H9 (cell line): ENCODE measurements at regions not wholly inside any gene's neighbourhood (a gene's known extent, or its start where the extent isn't known, plus 50 kb on each side); places are given as distances from the start of the nearest gene placed in this dataset.

Source experiments
- DNase-seq: peaks from one replicate; pipeline ENCODE4 v3.0.0-alpha.2; 2017
- H2AFZ ChIP-seq: one replicate; pipeline ENCODE4 v1.6.1; 2013; ENCODE audit warnings: mild to moderate bottlenecking, low read length, control low read depth, moderate library complexity
- H2AK5ac ChIP-seq: 2 replicates; pipeline ENCODE4 v1.6.1; 2013; ENCODE audit warnings: low read length, control low read depth, mixed read lengths; ENCODE audit not compliant: insufficient read length
- H2BK120ac ChIP-seq: one replicate; pipeline ENCODE4 v1.6.1; 2013; ENCODE audit warnings: low read depth, mild to moderate bottlenecking, low read length, control low read depth, inconsistent platforms; ENCODE audit not compliant: poor library complexity, severe bottlenecking
- H2BK12ac ChIP-seq: 2 replicates; pipeline ENCODE4 v1.6.1; 2013; ENCODE audit warnings: low read length, control low read depth, mixed read lengths, low read depth; ENCODE audit not compliant: insufficient read length
- H2BK15ac ChIP-seq: 2 replicates; pipeline ENCODE4 v1.6.1; 2013; ENCODE audit warnings: low read depth, low read length, control low read depth
- H2BK20ac ChIP-seq: one replicate; pipeline ENCODE4 v1.6.1; 2013; ENCODE audit warnings: low read depth, mild to moderate bottlenecking, low read length, control low read depth, inconsistent platforms; ENCODE audit not compliant: poor library complexity, severe bottlenecking
- H2BK5ac ChIP-seq: 2 replicates; pipeline ENCODE4 v1.6.1; 2013; ENCODE audit warnings: low read length, control low read depth, mixed read lengths; ENCODE audit not compliant: insufficient read length
- H3K14ac ChIP-seq: 2 replicates; pipeline ENCODE4 v1.6.1; 2013; ENCODE audit warnings: low read length, control low read depth; ENCODE audit not compliant: insufficient read depth
- H3K18ac ChIP-seq: 2 replicates; pipeline ENCODE4 v1.6.1; 2013; ENCODE audit warnings: low read depth, mild to moderate bottlenecking, mixed read lengths, low read length, control low read depth; ENCODE audit not compliant: insufficient read length
- H3K23ac ChIP-seq: 2 replicates; pipeline ENCODE4 v1.6.1; 2013; ENCODE audit warnings: low read length, control low read depth, mixed read lengths, low read depth; ENCODE audit not compliant: insufficient read length
- H3K23me2 ChIP-seq: 2 replicates; pipeline ENCODE4 v1.6.1; 2013; ENCODE audit warnings: low read depth, mild to moderate bottlenecking, mixed read lengths, low read length, control low read depth; ENCODE audit not compliant: insufficient read length, poor library complexity, severe bottlenecking
- H3K27ac ChIP-seq: 2 replicates; pipeline ENCODE4 v1.5.1; 2013; ENCODE audit warnings: low read length, control low read depth, mixed read lengths, low read depth; ENCODE audit not compliant: insufficient read length
- H3K27me3 ChIP-seq: 2 replicates; pipeline ENCODE4 v1.6.1; 2013; ENCODE audit warnings: low read length, control low read depth, inconsistent platforms; ENCODE audit not compliant: insufficient read depth
- H3K4ac ChIP-seq: 2 replicates; pipeline ENCODE4 v1.6.1; 2013; ENCODE audit warnings: low read depth, mild to moderate bottlenecking, control low read depth, inconsistent platforms, low read length, moderate library complexity
- H3K4me1 ChIP-seq: 2 replicates; pipeline ENCODE4 v1.6.1; 2013; ENCODE audit warnings: low read length, control low read depth, inconsistent platforms; ENCODE audit not compliant: insufficient read depth
- H3K4me2 ChIP-seq: 2 replicates; pipeline ENCODE4 v1.6.1; 2013; ENCODE audit warnings: low read length, control low read depth, mixed read lengths; ENCODE audit not compliant: insufficient read length, insufficient read depth
- H3K56ac ChIP-seq: 2 replicates; pipeline ENCODE4 v1.6.1; 2013; ENCODE audit warnings: low read depth, mild to moderate bottlenecking, mixed read lengths, low read length, control low read depth; ENCODE audit not compliant: insufficient read length
- H3K79me1 ChIP-seq: 2 replicates; pipeline ENCODE4 v1.6.1; 2013; ENCODE audit warnings: low read depth, mild to moderate bottlenecking, moderate library complexity, low read length, control low read depth, inconsistent platforms; ENCODE audit not compliant: insufficient read depth, poor library complexity, severe bottlenecking
- H3K79me2 ChIP-seq: 2 replicates; pipeline ENCODE4 v1.6.1; 2013; ENCODE audit warnings: low read length, control low read depth, inconsistent platforms; ENCODE audit not compliant: insufficient read depth
- H3K9ac ChIP-seq: 2 replicates; pipeline ENCODE4 v1.6.1; 2013; ENCODE audit warnings: low read length, control low read depth, mixed read lengths; ENCODE audit not compliant: insufficient read length; ENCODE audit errors: extremely low read depth
- H3K9me3 ChIP-seq: one replicate; pipeline ENCODE4 v1.6.1; 2013; ENCODE audit warnings: low read depth, low read length, inconsistent platforms; ENCODE audit not compliant: control insufficient read depth
- H3T11ph ChIP-seq: one replicate; pipeline ENCODE4 v1.6.1; 2013; ENCODE audit warnings: mild to moderate bottlenecking, low read length, control low read depth, inconsistent platforms
- H4K20me1 ChIP-seq: one replicate; pipeline ENCODE4 v1.6.1; 2013; ENCODE audit not compliant: control insufficient read depth, insufficient read length, insufficient read depth
- H4K5ac ChIP-seq: 2 replicates; pipeline ENCODE4 v1.6.1; 2013; ENCODE audit warnings: low read depth, mild to moderate bottlenecking, mixed read lengths, low read length, control low read depth; ENCODE audit not compliant: insufficient read length
- H4K8ac ChIP-seq: replicated peaks from 2 replicates; pipeline ENCODE4 v1.6.1; 2013; ENCODE audit warnings: low read length, control low read depth, mixed read lengths, low read depth; ENCODE audit not compliant: insufficient read length
- H4K91ac ChIP-seq: 2 replicates; pipeline ENCODE4 v1.6.1; 2013; ENCODE audit warnings: low read depth, mild to moderate bottlenecking, moderate library complexity, mixed read lengths, low read length, control low read depth; ENCODE audit not compliant: insufficient read length
- H3K27ac Mint-ChIP-seq, 3 experiments: 2 replicates in 2 of 3; 3 replicates in 1 of 3; pipeline ENCODE4 v1.8.0; 2020 to 2021; ENCODE audit warnings: mixed read lengths in 3 of 3, mild to moderate bottlenecking in 1 of 3, moderate library complexity in 1 of 3
- H3K27me3 Mint-ChIP-seq: 2 replicates; pipeline ENCODE4 v1.8.0; 2021; ENCODE audit warnings: low read depth, mild to moderate bottlenecking, moderate library complexity, mixed read lengths
- H3K36me3 Mint-ChIP-seq, 3 experiments: 2 replicates in 2 of 3; 3 replicates in 1 of 3; pipeline ENCODE4 v1.8.0; 2020 to 2021; ENCODE audit warnings: low read depth in 3 of 3, mixed read lengths in 3 of 3; ENCODE audit not compliant: insufficient read depth in 1 of 3
- H3K4me1 Mint-ChIP-seq, 2 experiments: 2 replicates each; pipeline ENCODE4 v1.8.0; 2020; ENCODE audit warnings: mixed read lengths in 2 of 2
- H3K4me3 Mint-ChIP-seq, 2 experiments: 2 replicates in 1 of 2; 3 replicates in 1 of 2; pipeline ENCODE4 v1.8.0; 2020 to 2021; ENCODE audit warnings: mild to moderate bottlenecking in 2 of 2, mixed read lengths in 2 of 2, moderate library complexity in 1 of 2
- H3K9me3 Mint-ChIP-seq, 2 experiments: 2 replicates in 1 of 2; 3 replicates in 1 of 2; pipeline ENCODE4 v1.8.0; 2020; ENCODE audit warnings: mild to moderate bottlenecking in 2 of 2, mixed read lengths in 2 of 2, moderate library complexity in 1 of 2
- WGBS: extraction: QIAGEN DNeasy Blood & Tissue Kit; methylation state at CpG from one replicate; pipeline ENCODE4 v1.1.7; 2013; ENCODE audit warnings: missing lambda C conversion rate, low lambda C conversion rate, mixed read lengths; ENCODE audit not compliant: insufficient read length; ENCODE audit errors: extremely low coverage; 5-methylcytosine and 5-hydroxymethylcytosine counted together
- TF ChIP-seq, protein P1 (sequence below): fragments of 200-600 bp; sonication (generic); conservative IDR thresholded peaks from 3 replicates; pipeline ENCODE4 v1.8.0; 2021; ENCODE audit warnings: antibody characterized with exemption, mild to moderate bottlenecking

DNA sequence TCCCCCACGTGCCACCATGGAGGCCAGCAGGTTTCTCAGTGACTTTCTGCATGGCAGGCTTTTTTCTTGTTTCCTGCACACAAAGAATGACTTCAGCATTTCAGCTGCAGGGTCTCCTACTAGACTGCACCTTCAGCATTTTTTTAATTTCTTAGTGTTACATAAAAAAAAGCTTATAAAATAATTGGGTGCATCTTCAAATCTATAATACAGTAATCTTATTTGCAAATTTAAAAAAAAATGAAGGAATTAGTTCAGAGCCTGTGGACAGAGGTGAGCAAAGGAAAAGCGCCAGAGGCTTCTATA lies 57.6 kb downstream of the FAM50B start:
- H2AFZ ChIP-seq = no peak overlapping the region
- no CpG with 5 or more reads among the region's 2 CpGs for WGBS

More for the DNA sequence above, 57.6 kb downstream of the FAM50B start:
- no peaks in the 10 kb centered on the region for H3K79me1 ChIP-seq
- peaks cover 3% of the 10 kb centered on the region for H3K27me3 Mint-ChIP-seq
- H3K36me3 Mint-ChIP-seq = no peaks in the 10 kb centered on the region
- H3K4me3 Mint-ChIP-seq = no peak overlapping the region
- no peak overlapping the region for H3K27ac ChIP-seq
- DNase-seq = no peak
- H2BK120ac ChIP-seq = no peak overlapping the region
- H3K27ac Mint-ChIP-seq = peak overlapping the region in 1 of 3 experiments; percentile 53; a peak in 2 of 7 replicates
- no peak overlapping the region for H4K5ac ChIP-seq
- no peak overlapping the region for H3K4ac ChIP-seq
- no peak overlapping the region for H3K9ac ChIP-seq
- no peak overlapping the region for H3K23ac ChIP-seq
- no peaks in the 10 kb centered on the region; a peak in 1 of 5 replicates for H3K9me3 Mint-ChIP-seq
- H2BK20ac ChIP-seq = no peak overlapping the region
- no peak overlapping the region for H2BK15ac ChIP-seq
- TF ChIP-seq, protein P1, sequence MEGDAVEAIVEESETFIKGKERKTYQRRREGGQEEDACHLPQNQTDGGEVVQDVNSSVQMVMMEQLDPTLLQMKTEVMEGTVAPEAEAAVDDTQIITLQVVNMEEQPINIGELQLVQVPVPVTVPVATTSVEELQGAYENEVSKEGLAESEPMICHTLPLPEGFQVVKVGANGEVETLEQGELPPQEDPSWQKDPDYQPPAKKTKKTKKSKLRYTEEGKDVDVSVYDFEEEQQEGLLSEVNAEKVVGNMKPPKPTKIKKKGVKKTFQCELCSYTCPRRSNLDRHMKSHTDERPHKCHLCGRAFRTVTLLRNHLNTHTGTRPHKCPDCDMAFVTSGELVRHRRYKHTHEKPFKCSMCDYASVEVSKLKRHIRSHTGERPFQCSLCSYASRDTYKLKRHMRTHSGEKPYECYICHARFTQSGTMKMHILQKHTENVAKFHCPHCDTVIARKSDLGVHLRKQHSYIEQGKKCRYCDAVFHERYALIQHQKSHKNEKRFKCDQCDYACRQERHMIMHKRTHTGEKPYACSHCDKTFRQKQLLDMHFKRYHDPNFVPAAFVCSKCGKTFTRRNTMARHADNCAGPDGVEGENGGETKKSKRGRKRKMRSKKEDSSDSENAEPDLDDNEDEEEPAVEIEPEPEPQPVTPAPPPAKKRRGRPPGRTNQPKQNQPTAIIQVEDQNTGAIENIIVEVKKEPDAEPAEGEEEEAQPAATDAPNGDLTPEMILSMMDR = no peak
- no peak overlapping the region for H2BK12ac ChIP-seq
- no peak overlapping the region for H4K8ac ChIP-seq
- H3K4me1 Mint-ChIP-seq = peaks cover 48 to 53% of the 10 kb centered on the region in 2 experiments
- no peak overlapping the region for H2AK5ac ChIP-seq
- no peak overlapping the region for H3K14ac ChIP-seq
- H3K79me2 ChIP-seq = no peaks in the 10 kb centered on the region
- H3K27me3 ChIP-seq = no peaks in the 10 kb centered on the region
- H3K4me1 ChIP-seq = peaks cover 11% of the 10 kb centered on the region
- H2BK5ac ChIP-seq = no peak overlapping the region
- no peaks in the 10 kb centered on the region for H4K20me1 ChIP-seq
- H4K91ac ChIP-seq = no peak overlapping the region
- no peak overlapping the region for H3T11ph ChIP-seq
- H3K56ac ChIP-seq = no peak overlapping the region
- H3K9me3 ChIP-seq = no peaks in the 10 kb centered on the region
- no peak overlapping the region for H3K18ac ChIP-seq
- no peaks in the 10 kb centered on the region for H3K23me2 ChIP-seq
- no peak overlapping the region for H3K4me2 ChIP-seq
